IMR-90 (cell line): ENCODE measurements at regions not wholly inside any gene's neighbourhood (a gene's known extent, or its start where the extent isn't known, plus 50 kb on each side); places are given as distances from the start of the nearest gene placed in this dataset.

Experiments
- ATAC-seq: fragments of 200-7000 bp; cut with Tn5 transposase; 2 replicates; pipeline ENCODE4 v1.9.1; 2020; ENCODE audit warnings: low read depth, mild to moderate bottlenecking, moderate library complexity
- BruUV-seq: library from RNA; stranded (reverse); fragments of 400-500 nt; replicated peaks from 2 replicates; lab custom pipeline; 2021; lab: Mats Ljungman, UMichigan
- CTCF ChIA-PET: fragments of 300-600 bp; formaldehyde crosslinking; extraction: SDS; loops from one replicate; lab custom pipeline; 2021; ENCODE audit warnings: antibody characterized with exemption; lab: Yijun Ruan, JAX
- POLR2A ChIA-PET: fragments of 300-600 bp; sonication (Branson Sonifier 250); formaldehyde crosslinking; loops from one replicate; lab custom pipeline; 2022; ENCODE audit warnings: antibody characterized with exemption; ENCODE audit not compliant: unreplicated experiment; lab: Charles Lee
- DNase-seq: peaks from one replicate; pipeline ENCODE4 v3.0.0; 2013
- H2AFZ ChIP-seq: replicated peaks from 2 replicates; pipeline ENCODE3; 2013; ENCODE audit warnings: low read length, mild to moderate bottlenecking; ENCODE audit not compliant: poor library complexity
- H2AK5ac ChIP-seq: 2 replicates; pipeline ENCODE4 v1.6.1; 2013; ENCODE audit warnings: low read depth, low read length, inconsistent platforms
- H2AK9ac ChIP-seq: replicated peaks from 2 replicates; pipeline ENCODE3; 2013; ENCODE audit warnings: mild to moderate bottlenecking, low read depth, low read length, moderate library complexity; ENCODE audit not compliant: poor library complexity
- H2BK120ac ChIP-seq: 2 replicates; pipeline ENCODE4 v1.6.1; 2013; ENCODE audit warnings: low read depth, low read length, inconsistent platforms
- H2BK15ac ChIP-seq: 3 replicates; pipeline ENCODE4 v1.6.1; 2013; ENCODE audit warnings: low read depth, low read length, inconsistent platforms
- H2BK20ac ChIP-seq: 2 replicates; pipeline ENCODE4 v1.6.1; 2013; ENCODE audit warnings: low read depth, mild to moderate bottlenecking, inconsistent platforms, low read length, moderate library complexity
- H2BK5ac ChIP-seq: 2 replicates; pipeline ENCODE4 v1.6.1; 2013; ENCODE audit warnings: mild to moderate bottlenecking, low read depth, low read length, inconsistent platforms; ENCODE audit not compliant: poor library complexity, severe bottlenecking
- H3K14ac ChIP-seq: replicated peaks from 2 replicates; pipeline ENCODE4 v1.6.1; 2013; ENCODE audit warnings: low read depth, low read length, inconsistent platforms
- H3K18ac ChIP-seq: 2 replicates; pipeline ENCODE4 v1.6.1; 2013; ENCODE audit warnings: low read depth, low read length, control low read depth
- H3K23ac ChIP-seq: 2 replicates; pipeline ENCODE4 v1.6.1; 2013; ENCODE audit warnings: low read depth, low read length, inconsistent platforms
- H3K27ac ChIP-seq: 2 replicates; pipeline ENCODE4 v1.5.1; 2013; ENCODE audit warnings: mild to moderate bottlenecking, control low read depth, low read length; ENCODE audit not compliant: insufficient read depth
- H3K27me3 ChIP-seq: 2 replicates; pipeline ENCODE4 v1.6.1; 2013; ENCODE audit warnings: low read length; ENCODE audit not compliant: control insufficient read depth, insufficient read depth
- H3K36me3 ChIP-seq: 2 replicates; pipeline ENCODE4 v1.6.1; 2013; ENCODE audit warnings: low read length, mixed read lengths; ENCODE audit not compliant: control insufficient read depth, insufficient read depth
- H3K4ac ChIP-seq: 2 replicates; pipeline ENCODE4 v1.6.1; 2013; ENCODE audit warnings: low read depth, low read length, inconsistent platforms
- H3K4me1 ChIP-seq: 2 replicates; pipeline ENCODE4 v1.6.1; 2013; ENCODE audit warnings: low read length, mixed read lengths; ENCODE audit not compliant: control insufficient read depth, insufficient read depth
- H3K4me2 ChIP-seq: 2 replicates; pipeline ENCODE4 v1.6.1; 2013; ENCODE audit warnings: low read depth, mild to moderate bottlenecking, control low read depth, low read length, moderate library complexity
- H3K4me3 ChIP-seq: 2 replicates; pipeline ENCODE4 v1.5.1; 2013; ENCODE audit warnings: low read depth, mild to moderate bottlenecking, control low read depth, low read length, moderate library complexity; ENCODE audit not compliant: insufficient read depth
- H3K56ac ChIP-seq: 2 replicates; pipeline ENCODE4 v1.6.1; 2013; ENCODE audit warnings: low read length, inconsistent platforms; ENCODE audit not compliant: insufficient read depth; ENCODE audit errors: extremely low read depth
- H3K79me1 ChIP-seq, 2 experiments: 2 replicates each; pipeline ENCODE4 v1.6.1; 2013; ENCODE audit warnings: low read length in 2 of 2, inconsistent platforms in 1 of 2, low read depth in 1 of 2
- H3K9ac ChIP-seq: 2 replicates; pipeline ENCODE4 v1.6.1; 2013; ENCODE audit warnings: low read depth, low read length, control low read depth
- H3K9me1 ChIP-seq: 2 replicates; pipeline ENCODE4 v1.6.1; 2013; ENCODE audit warnings: low read length, inconsistent platforms; ENCODE audit not compliant: insufficient read depth
- H3K9me3 ChIP-seq: 2 replicates; pipeline ENCODE4 v1.6.1; 2013; ENCODE audit warnings: low read length; ENCODE audit not compliant: control insufficient read depth, insufficient read depth
- H4K20me1 ChIP-seq: 2 replicates; pipeline ENCODE4 v1.6.1; 2013; ENCODE audit warnings: low read length, inconsistent platforms; ENCODE audit not compliant: insufficient read depth
- H4K5ac ChIP-seq: 2 replicates; pipeline ENCODE4 v1.6.1; 2013; ENCODE audit warnings: mild to moderate bottlenecking, low read depth, low read length, control low read depth
- H4K8ac ChIP-seq, 2 experiments: 2 replicates each; pipeline ENCODE4 v1.6.1; 2013; ENCODE audit warnings: low read depth in 2 of 2, low read length in 2 of 2, control low read depth in 1 of 2, inconsistent platforms in 1 of 2
- H4K91ac ChIP-seq: 2 replicates; pipeline ENCODE4 v1.6.1; 2013; ENCODE audit warnings: low read depth, low read length, inconsistent platforms; ENCODE audit not compliant: insufficient read depth
- FOS ChIP-seq: fragments of 150-350 bp; IDR thresholded peaks from 2 replicates; pipeline ENCODE4 v1.6.1; 2016; ENCODE audit warnings: low read depth, low read length
- WGBS, 2 experiments: methylation state at CpG; one replicate each; pipeline versions ENCODE4 v1.1.5 to v1.1.7; 2013; ENCODE audit warnings: missing lambda C conversion rate in 2 of 2; ENCODE audit not compliant: insufficient read length in 1 of 2; ENCODE audit errors: extremely low coverage in 2 of 2; 5-methylcytosine and 5-hydroxymethylcytosine counted together
- dilution Hi-C: fragments of 300-500 bp; cut with HindIII; formaldehyde crosslinking; loops from one replicate; pipeline ENCODE4 v1.14.3; 2018; ENCODE audit warnings: low sequenced_read_pairs; ENCODE audit not compliant: unreplicated experiment
- in situ Hi-C: fragments of 300-500 bp; cut with MboI; formaldehyde crosslinking; loops from 3 replicates; pipeline ENCODE4 v1.14.3; 2019; ENCODE audit warnings: low sequenced_read_pairs, inconsistent platforms, mixed read lengths
- intact Hi-C: fragments of 100-400 bp; cut with micrococcal nuclease; formaldehyde crosslinking; loops from 2 replicates; pipeline ENCODE4 v1.10.0; 2022
- TF ChIP-seq, protein P1 (sequence below): conservative IDR thresholded peaks from 2 replicates; pipeline ENCODE4 v1.5.1; 2012; ENCODE audit warnings: mild to moderate bottlenecking, low read depth, low read length, improper control_type of control experiment

DNA sequence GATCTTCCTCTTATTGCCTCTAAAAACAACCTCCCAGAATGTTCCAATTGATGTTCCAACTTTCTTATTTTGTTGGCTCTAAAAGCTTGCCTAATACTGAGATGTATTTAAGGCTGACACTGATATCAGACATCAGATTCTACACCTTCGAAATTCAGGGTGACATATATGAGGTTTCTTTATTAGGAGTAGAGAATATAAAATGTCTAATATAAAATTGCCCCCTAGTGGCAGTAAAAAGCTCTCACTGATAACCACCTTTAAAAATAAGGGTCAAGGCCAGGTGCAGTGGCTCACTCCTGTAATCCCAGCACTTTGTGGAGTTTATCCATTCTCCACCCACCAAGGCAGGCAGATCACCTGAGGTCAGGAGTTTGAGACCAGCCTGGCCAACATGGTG is 789.7 kb upstream of the SLC39A10 start:
- POLR2A ChIA-PET = no interaction called here
- Histone ChIP-seq H2BK120ac (no peak overlapping the region), H3K9me3 (no peaks in the 10 kb centered on the region), H3K18ac (no peak overlapping the region), H3K23ac (no peak overlapping the region), H4K20me1 (no peaks in the 10 kb centered on the region), H3K27ac (no peak overlapping the region), H3K4ac (no peak overlapping the region), H3K27me3 (no peaks in the 10 kb centered on the region), H2AFZ (no peak overlapping the region), H3K4me2 (no peak overlapping the region), H3K9me1 (no peaks in the 10 kb centered on the region), H3K4me1 (no peaks in the 10 kb centered on the region), H4K91ac (no peak overlapping the region), H3K56ac (no peak overlapping the region), H4K5ac (no peak overlapping the region), H3K4me3 (no peak overlapping the region), H3K9ac (no peak overlapping the region), H2BK15ac (no peak overlapping the region), H4K8ac (no peak overlapping the region), H3K79me1 (no peaks in the 10 kb centered on the region), H2BK5ac (no peak overlapping the region), H2BK20ac (no peak overlapping the region), H3K36me3 (no peaks in the 10 kb centered on the region), H2AK9ac (no peak overlapping the region), H2AK5ac (no peak overlapping the region), H3K14ac (no peak overlapping the region)
- BruUV-seq = no TSS peak
- TF ChIP-seq, protein P1, sequence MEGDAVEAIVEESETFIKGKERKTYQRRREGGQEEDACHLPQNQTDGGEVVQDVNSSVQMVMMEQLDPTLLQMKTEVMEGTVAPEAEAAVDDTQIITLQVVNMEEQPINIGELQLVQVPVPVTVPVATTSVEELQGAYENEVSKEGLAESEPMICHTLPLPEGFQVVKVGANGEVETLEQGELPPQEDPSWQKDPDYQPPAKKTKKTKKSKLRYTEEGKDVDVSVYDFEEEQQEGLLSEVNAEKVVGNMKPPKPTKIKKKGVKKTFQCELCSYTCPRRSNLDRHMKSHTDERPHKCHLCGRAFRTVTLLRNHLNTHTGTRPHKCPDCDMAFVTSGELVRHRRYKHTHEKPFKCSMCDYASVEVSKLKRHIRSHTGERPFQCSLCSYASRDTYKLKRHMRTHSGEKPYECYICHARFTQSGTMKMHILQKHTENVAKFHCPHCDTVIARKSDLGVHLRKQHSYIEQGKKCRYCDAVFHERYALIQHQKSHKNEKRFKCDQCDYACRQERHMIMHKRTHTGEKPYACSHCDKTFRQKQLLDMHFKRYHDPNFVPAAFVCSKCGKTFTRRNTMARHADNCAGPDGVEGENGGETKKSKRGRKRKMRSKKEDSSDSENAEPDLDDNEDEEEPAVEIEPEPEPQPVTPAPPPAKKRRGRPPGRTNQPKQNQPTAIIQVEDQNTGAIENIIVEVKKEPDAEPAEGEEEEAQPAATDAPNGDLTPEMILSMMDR = peak; percentile 26; the same call in 1 of the 2 replicates
- TF ChIP-seq FOS = no peak
- whole genome bisulfite sequencing, 2 experiments = no CpG with 5 or more reads among the region's 1 CpG
- CTCF ChIA-PET = interaction anchor here (0.6 kb wide), 1 partner anchor 23 kb away, joined by 3 read pairs; no protein-coding TSS in a partner anchor
- in situ Hi-C loops = no loop called here
- intact Hi-C loops = no loop called here
- ATAC-seq = no peak
- DNase-seq = no peak
- dilution Hi-C loops = no loop called here
